HK-2 (cell line): ENCODE measurements at regions not wholly inside any gene's neighbourhood (a gene's known extent, or its start where the extent isn't known, plus 50 kb on each side); places are given as distances from the start of the nearest gene placed in this dataset.
"Not testable (repeated sequence)": the region's sequence is repeated elsewhere in the genome, so short reads cannot be mapped to it uniquely, and the experiment has no call there.

Experiments
- DNase-seq: peaks from one replicate; pipeline ENCODE4 v3.0.0-alpha.2; 2018; ENCODE audit not compliant: unreplicated experiment

DNA sequence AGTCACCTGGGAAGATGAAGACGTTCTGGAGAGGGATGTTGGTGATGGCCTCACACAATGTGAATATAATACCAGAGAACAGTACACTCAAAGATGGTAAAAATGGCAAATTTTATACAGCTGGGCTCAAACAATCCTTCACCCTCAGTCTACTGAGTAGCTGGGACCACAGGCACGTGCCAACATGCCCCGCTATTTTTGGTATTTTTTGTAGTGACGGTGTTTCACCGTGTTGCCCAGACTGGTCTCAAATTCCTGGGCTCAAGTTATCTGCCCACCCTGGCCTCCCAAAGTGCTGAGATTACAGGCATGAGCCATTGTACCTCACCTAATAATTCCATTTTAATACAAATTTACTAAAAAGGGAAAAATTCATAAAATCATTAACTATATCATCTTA lies 280.3 kb upstream of the HSFY2 start:
- DNase-seq: no peak

GRCh38 chrY:19051021-19051420 lies 277.5 kb upstream of the HSFY2 start:
- DNase-seq: no peak

- DNase-seq: no peak
Observed at GRCh38 chrY:19042984-19043442, 269.5 kb upstream of the HSFY2 start.

DNA sequence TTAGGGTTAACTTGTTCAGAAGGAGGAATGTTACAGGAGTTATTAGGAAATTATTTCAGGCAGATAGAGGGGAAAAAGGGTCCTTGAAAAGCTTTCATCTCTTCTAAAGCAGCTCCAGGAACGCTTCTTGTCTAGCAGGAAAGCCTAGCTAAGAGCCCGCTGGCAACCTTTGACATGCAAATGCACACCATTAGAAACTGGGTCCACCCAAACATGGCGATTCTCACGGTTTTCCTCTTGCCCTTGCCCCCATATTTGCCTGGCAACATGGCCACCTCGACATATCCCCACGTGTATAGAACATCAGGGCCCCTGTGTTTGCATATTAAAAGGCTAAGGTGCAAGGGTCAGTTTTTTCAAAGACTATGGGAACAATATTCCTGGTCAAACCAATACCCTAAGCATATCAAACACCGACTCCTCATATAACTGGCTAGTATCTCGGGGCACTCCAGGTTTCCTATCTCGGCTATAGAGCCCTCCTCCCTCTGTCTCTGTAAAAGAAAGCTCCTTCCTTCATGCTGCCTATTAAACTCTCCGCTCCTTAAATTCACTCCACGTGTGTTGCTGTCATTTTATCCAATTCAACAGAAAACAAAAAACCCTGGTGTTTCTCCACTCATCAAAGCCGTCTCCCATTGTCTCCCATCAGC lies 268.9 kb upstream of the HSFY2 start:
- no peak for DNase-seq

DNA sequence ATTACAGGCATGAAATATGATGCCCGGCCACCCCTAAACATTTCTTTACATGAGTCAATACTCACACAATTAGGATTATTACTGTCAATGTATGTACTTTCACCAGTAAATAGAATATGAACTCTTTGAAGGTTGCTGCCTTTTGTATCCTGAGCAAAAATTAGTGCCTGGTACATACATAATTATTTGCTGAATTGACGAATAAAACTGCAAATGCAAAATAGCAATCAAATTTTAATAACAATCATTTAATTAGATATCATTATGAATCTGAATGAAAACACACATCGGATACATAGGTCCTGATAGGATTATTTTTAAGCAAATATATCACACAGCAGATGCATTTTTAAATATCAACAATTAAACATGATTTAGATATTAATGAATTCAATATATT lies 253.1 kb upstream of the HSFY2 start:
- no peak for DNase-seq

DNA sequence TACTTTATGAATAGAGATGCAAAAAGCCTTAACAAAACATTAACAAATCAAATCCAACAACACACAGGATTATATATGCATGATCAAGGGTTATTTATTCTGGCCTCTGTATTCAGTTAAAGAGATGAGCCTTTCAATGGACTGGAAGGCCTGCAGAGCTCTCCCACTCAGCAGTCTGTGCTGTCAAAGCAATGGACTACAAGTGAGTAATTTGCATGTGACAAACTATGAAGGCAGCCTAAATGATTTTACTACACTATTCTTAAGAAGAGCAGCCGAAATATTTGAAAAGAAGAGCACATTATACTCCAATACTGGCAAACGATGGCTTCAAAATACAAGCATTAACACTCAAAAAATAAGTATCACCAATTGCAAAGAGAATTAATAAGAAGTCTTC lies 250.4 kb upstream of the HSFY2 start:
- DNase-seq: no peak

- DNase-seq: no peak
Observed at GRCh38 chrY:19020193-19020592, 246.7 kb upstream of the HSFY2 start.

DNA sequence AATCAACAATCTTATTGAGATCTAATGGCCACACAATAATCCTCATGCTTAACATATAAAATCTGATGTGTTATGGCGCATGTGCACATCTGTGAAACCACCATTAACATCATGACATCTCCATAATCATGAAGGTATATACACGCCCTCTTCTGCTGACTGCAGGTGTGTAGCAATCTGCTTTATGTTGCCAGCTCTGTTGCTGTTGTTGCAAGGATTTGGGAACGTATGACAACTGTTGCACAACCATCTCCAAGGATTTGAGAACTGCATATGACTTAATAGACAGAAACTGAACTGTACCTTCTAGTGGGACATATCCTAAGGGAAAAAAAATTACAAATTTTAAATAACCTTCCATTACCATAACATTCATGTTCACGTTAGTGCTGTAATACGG lies 243.5 kb upstream of the HSFY2 start:
- no peak for DNase-seq

GRCh38 chrY:19015854-19016253 lies 242.3 kb upstream of the HSFY2 start:
- DNase-seq: no peak

DNA sequence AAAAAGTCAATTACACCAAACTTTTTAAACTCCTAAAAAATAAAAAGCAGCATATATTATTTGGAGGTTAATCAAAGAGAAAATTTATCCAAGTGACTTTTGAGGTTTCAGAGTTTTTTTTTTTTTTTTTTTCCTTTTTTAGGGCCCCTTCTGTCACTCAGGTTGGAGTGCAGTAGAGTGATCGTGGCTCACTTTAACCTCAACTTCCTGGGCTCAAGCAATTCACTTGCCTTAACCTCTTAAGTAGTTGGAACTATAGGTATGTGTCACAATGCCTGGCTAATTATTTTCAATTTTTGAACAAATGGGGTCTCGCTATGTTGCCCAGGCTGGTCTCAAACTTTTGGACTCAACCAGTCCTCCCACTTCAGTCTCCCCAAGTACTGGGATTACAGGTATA lies 241.7 kb upstream of the HSFY2 start:
- no peak for DNase-seq

DNA sequence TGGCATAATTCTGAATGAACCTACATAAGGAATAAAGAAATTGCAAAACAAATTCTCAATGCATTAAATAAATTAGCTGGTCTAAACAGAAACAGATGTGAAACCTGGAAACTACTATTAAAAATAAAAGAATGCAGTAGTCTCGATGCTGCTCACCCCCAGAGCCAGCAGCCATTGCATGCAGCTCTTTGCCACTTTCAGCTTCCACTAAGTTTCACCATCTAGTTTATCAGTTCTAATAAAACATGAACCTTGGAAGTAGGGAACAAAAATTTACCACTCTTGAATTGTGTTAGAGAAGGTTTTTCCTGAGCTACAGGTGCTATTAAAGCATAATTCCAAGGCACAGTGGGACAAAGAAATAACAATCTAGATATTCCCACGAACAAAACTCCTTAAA lies 239.4 kb upstream of the HSFY2 start:
- DNase-seq: no peak

DNA sequence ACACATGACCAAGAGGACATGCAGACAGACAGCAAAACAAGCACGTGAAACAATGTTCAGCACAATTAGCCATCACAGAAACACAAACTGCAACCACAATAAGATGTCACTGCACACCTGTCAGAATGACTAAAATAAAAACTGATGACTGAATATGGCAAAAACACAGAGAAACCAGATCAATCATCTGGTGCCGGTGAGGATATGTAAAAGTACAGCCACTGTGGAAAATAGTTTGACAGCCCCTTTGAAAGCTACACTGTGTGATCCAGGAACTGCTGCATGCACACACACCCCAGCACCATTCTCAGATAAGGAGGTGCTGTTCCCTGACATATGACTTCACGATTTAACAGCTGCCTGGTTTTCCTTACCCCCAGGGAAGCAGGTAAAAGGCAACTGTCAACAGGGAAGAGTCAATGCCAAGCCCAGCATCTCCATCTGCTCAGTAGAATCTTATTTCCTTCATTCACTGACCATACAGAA lies 238.1 kb upstream of the HSFY2 start:
- no peak for DNase-seq

- no peak for DNase-seq
Observed at GRCh38 chrY:19006234-19006633, 232.7 kb upstream of the HSFY2 start.

- no peak for DNase-seq
Observed at GRCh38 chrY:19005579-19005978, 232.0 kb upstream of the HSFY2 start.

DNA sequence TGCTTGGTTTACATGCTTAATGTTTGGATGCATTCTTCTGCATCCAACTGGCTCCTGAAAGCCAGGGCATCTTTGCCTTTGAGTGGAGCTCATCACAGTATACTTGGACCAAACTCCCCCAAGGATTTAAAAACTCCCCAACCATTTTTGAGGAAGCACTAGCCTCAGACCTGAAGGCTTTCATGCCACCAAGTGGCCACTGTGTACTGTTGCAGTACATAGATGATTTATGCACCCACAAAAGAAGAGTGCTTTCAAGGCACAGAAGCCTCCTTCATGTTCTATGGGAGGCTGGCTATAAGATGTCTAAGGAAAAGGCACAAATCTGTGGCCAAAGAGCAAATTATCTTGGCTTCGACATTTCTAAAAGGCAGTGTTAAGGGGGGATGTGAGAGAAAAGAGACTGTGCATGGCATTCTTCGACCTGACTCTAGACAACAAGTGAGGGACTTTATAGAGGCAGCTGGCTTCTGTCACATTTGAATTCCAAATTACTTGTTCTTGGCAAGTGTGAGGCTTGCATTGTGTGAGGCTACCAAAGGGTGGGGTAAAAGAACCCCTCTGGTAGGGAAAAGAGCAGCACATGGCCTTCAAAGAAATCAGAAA lies 224.2 kb upstream of the HSFY2 start:
- no peak for DNase-seq

- no peak for DNase-seq
Observed at GRCh38 chrY:18993480-18993879, 219.9 kb upstream of the HSFY2 start.

DNA sequence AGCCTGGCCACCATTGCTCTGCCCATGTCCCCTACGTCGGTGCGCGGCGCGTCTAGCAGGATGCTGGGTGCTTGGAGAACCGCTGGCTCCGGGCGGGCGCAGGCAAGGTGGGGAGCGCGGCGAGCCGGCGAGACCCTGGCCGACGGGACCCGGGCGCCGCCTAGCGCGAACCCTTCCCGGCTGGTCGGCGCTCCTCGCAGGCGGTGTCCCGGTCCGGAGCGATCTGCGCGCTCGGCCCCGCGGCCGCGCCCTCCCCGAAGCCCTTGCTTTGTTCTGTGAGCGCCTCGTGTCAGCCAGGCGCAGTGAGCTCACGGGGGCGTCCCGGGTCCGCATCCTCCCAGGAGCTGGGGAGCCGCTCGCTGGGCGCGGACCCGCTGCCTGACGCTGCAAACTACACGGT lies 219.1 kb upstream of the HSFY2 start:
- DNase-seq: not testable (repeated sequence)

GRCh38 chrY:18989356-18989755 lies 215.8 kb upstream of the HSFY2 start:
- no peak for DNase-seq

DNA sequence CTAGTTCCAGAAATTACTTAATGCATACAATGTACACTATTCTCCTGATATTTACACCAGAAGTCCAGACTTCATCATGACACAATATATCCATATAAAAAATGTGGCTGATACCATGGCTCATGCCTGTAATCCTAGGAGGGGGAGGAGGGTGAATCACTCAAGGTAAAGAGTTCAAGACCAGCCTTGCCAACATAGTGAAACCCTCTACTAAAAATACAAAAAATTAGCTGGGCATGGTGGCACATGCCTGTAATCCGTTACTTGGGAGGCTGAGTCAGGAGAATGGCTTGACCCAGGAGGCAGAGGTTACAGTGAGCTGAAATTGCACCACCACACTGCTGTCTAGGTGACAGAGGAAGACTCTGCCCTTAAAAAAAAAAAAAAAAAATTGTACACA lies 192.5 kb upstream of the HSFY2 start:
- no peak for DNase-seq

DNA sequence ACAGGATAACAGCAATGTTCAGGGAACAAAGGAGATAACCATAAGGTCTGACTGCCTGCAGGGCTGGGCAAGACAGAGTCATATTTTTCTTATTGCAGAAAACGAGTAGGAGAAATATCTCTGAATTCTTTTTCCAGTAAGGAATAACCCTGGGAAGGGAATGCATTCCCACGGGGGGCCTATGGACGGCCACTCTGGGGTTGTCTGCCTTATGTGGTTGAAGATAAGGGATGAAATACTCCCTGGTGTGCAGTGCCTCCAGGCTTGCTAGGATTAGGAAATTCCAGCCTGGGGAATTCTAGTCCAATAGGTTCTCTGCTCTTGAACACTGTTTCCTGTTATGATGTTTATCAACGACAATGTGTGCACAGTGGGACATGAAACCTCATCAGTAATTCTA lies 185.3 kb upstream of the HSFY2 start:
- no peak for DNase-seq

DNA sequence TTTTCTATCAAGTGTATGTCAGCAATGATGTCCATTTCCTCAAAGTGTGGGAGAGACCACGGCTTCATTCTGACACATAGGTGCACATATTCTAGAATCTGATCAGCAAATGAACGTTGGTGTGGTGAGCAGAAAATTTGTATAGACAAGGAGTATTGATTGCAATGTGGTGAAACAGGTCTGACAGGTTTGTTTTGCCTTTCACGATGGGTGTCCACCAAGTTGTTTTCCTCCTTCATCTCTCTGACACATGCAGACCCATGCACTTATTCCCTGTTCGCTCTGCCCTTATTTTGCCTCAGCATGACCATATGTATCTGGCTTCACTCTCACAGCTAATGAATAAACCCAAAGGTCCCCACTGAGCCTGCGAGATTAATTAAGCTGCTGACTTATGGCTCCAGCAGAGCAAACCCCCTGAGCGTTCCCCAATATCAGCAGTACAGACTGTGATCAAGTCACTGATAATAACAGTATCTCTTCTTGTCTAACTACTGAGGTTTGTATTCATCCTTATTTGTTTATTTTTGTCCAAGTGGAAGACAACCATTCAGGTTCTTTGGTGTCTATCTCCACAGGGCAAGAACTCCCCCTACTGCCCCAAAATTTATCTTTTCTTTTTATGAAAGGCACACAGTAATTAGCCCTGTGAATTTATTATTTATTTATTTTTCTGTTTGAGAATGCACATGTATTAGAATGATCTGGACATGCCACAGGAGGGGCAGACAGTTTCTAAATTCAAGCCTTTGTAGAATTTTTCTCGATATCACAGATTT lies 178.3 kb upstream of the HSFY2 start:
- DNase-seq: no peak

GRCh38 chrY:18951019-18951418 lies 177.5 kb upstream of the HSFY2 start:
- DNase-seq: no peak

DNA sequence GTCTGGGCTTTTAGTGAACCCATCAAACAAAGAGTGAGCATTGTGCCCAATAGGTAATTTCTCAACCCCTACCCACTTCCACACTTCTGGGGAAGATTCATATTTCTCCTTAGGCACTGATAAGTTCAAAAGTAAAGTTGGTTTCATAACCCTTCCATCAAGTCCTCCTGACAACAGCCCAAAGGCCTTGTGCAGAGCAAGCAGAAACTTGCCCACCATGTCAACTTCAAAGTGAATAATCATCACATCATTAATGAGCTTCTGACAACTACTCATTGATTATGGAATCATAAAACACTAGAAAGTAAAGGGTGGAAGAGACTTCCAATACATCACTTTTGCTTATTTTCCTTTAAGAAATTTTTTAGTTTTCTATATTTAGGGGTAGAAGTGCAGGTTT lies 163.3 kb upstream of the HSFY2 start:
- no peak for DNase-seq
